ENCODE measurements at regions not wholly inside any gene's neighbourhood (a gene's known extent, or its start where the extent isn't known, plus 50 kb on each side); places are given as distances from the start of the nearest gene placed in this dataset.
"Not testable (repeated sequence)": the region's sequence is repeated elsewhere in the genome, so short reads cannot be mapped to it uniquely, and the experiment has no call there.

DNA sequence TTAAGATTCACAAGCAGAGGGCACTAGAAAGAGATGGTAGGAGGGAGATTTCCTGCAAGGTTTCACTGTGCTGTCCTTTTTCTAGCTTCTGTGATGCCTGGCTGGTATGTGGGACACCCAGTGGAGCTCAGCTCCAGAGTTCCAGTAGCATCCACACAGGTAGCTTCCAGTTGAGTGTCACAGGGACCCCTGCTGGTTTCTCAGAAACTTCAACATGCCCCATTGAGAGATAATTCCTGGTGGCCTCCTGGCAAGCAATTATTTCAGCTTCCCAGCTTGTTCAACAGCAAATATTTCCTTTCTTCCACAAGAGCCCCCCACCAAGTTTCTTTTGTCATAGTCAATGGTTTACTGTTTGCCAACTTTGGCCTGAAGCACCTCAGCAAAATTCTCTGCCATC is 858.7 kb downstream of the REEP3 start:
- DNase-seq (ENCODE audit: low read depth in 3 of 3, low spot score in 1 of 3): no peak

DNA sequence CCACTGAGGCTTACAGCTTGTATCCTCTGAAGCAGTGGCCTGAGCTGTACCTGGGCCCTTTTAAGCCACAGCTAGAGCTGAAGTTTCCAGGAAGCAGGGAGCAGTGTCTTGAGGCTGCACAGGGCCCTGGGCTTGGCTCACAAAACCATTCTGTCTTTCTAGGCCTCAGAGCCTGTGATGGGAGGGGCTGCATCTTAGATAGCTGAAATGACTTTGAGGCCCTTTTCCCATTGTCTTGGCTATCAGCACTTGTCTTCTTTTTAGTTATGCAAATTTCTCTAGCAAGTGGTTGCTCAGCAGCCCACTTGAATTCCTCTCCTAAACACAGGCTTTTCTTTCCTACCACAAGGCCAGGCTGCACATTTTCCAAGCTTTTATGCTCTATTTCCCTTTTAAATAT is 864.2 kb downstream of the REEP3 start:
- DNase-seq (ENCODE audit: low read depth in 3 of 3, low spot score in 1 of 3): no peak

DNA sequence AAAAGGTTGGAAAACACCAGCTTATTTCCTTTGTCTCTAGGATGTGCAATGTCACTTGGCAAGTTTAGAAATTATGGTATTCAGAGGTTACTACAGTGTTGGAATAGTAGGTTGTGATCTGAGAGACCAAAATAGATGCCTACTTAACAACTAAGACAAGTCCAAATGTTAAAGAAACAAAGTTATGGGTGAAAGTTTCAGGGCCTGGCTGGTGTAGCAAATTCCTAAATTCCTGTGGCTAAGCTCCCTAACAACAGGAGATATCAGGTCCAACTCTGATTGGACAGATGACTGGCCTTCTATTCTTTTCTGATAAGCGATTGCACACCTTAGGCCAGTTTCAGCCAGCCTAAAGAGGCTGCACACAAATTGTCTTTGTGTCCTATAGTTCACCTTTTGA is 873.5 kb downstream of the REEP3 start:
- DNase-seq (ENCODE audit: low read depth in 3 of 3, low spot score in 1 of 3): no peak

- no peak for DNase-seq (ENCODE audit: low read depth in 3 of 3, low spot score in 1 of 3)
Observed at GRCh38 chr10:64396105-64396708, 875.0 kb downstream of the REEP3 start.

DNA sequence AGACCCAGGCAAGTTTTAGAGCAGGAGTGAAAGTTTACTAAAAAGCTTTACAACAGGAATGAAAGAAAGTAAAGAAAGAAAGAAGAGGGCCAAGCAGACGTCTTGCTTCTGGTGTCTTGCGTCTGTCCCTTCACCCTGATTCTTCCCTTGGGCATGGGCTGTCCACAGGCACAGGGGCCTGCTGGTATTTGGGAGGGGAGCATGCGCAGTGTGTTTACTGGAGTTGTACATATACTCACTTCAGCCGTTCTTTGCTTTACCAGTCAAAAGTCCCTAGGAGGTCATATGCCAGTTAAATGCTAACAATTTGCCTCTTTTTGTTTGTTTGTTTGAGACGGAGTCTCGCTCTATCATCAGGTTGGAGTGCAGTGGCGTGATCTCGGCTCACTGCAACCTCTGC is 875.9 kb downstream of the REEP3 start:
- DNase-seq (ENCODE audit: low read depth in 3 of 3, low spot score in 1 of 3): no peak

DNA sequence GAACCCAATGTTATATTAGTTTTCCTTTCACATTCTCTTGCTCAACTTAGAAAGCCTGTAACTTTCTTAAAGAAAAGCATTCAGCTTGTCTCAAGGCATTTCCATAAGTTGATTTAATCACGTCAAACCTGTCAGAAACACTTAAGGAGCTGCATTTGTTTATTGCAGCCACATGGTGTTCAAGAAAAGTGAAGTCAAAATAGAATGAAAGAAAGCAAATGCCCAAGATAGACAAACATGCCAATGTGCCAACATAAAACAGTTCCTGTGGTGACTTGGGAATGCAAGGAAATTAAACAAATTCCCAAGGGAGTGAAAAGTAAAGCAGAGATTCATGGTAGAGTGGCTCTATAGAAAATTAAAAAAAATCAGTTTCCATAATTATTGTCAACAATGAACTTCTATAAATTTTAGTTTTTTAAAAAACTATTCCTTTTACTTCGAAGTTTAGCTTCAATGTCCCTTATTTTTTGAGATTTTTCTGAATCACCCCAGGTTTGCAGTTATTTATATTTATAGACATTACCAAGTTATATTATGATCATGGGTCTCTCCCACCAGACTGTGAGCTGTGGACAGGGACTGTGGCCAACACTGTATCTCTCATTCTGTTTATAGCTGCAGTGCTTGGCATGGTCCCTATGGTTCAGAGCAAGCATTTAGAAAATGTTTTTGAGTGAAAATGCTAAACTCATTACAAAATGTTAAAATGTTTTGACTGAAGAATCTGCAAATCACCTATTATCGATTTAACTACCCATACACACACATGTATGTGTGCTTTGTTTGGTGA is 887.4 kb downstream of the REEP3 start:
- no peak for DNase-seq (ENCODE audit: low read depth in 3 of 3, low spot score in 1 of 3)

DNA sequence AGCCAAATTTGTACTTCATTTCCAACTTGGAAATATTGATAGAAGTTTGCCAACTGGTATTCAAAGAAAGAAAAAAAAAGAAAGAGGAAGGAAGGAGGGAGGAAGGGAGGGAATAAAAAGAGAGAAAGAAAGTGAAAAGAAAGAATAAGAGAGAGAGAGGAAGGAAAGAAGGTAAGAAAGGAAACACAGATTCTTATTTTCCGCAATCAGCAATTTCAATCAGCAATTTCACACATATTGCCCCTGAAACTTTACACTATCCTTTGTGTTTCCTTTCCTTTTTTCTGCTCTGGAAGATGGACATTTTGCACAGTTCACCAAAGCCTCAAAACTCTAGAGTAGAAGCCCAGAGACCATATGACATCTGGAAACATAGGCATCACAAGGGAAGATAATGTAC is 888.1 kb downstream of the REEP3 start:
- no peak for DNase-seq (ENCODE audit: low read depth in 3 of 3, low spot score in 1 of 3)

DNA sequence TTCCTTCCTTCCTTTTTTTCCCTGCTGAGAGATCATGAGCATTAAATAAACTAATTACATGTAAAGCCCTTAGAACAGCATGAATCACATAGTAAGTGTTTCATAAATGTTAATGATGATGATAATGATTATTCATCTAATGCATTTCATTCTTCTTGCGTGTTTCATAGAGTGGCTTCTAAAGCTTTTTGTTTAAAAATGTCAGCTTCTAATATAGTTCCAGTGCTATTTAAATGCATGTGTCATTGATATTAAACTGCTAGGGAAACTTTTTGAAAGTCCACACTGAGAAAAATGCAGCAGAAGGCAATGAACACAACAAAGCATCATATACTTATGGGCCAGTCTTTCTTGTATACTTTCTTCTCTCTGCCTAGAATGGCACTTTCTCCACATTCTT is 894.8 kb downstream of the REEP3 start:
- no peak for DNase-seq (ENCODE audit: low read depth in 3 of 3, low spot score in 1 of 3)

- DNase-seq (ENCODE audit: low read depth in 3 of 3, low spot score in 1 of 3): no peak
Observed at GRCh38 chr10:64419461-64419860, 898.3 kb downstream of the REEP3 start.

DNA sequence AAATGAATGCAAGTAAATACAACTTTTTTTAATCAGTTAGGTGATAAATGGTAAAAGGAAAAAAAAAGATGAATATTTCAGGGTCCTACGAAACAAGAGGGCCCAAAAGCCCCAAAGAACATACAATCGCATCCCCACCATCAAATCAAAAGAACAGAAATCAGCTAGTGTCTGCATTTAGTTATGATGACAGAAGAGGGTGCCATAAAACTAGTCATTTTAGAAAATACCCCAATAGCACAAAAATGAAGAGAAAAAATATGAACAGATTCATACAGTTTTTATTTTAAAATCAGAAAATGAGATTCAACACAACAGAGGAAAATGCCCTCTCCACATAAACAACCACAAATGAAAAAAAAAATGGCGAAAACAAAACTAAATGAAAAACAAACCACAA is 905.5 kb downstream of the REEP3 start:
- DNase-seq (ENCODE audit: low read depth in 3 of 3, low spot score in 1 of 3): no peak

- DNase-seq (ENCODE audit: low read depth in 3 of 3, low spot score in 1 of 3): no peak
Observed at GRCh38 chr10:64430690-64431323, 909.6 kb downstream of the REEP3 start.

DNA sequence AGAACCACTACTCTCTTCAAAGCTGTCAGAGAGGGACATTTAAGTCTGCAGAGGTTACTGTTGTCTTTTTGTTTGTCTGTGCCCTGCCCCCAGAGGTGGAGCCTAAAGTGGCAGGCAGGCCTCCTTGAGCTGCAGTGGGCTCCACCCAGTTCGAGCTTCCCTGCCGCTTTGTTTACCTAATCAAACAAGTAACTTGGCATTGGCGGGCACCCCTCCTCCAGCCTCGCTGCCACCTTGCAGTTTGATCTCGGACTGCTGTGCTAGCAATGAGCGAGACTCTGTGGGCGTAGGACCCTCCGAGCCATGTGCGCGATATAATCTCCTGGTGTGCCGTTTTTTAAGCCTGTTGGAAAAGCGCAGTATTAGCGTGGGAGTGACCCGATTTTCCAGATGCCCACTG is 920.7 kb downstream of the REEP3 start:
- DNase-seq (ENCODE audit: low read depth in 3 of 3, low spot score in 1 of 3): not testable (repeated sequence)

- no peak for DNase-seq (ENCODE audit: low read depth in 3 of 3, low spot score in 1 of 3)
Observed at GRCh38 chr10:64444163-64444562, 923.0 kb downstream of the REEP3 start.

- no peak for DNase-seq (ENCODE audit: low read depth in 3 of 3, low spot score in 1 of 3)
Observed at GRCh38 chr10:64444564-64444963, 923.4 kb downstream of the REEP3 start.

GRCh38 chr10:64449603-64450002 is 928.4 kb downstream of the REEP3 start:
- no peak for DNase-seq (ENCODE audit: low read depth in 3 of 3, low spot score in 1 of 3)

GRCh38 chr10:64450312-64450711 is 929.1 kb downstream of the REEP3 start:
- no peak for DNase-seq (ENCODE audit: low read depth in 3 of 3, low spot score in 1 of 3)

- no peak for DNase-seq (ENCODE audit: low read depth in 3 of 3, low spot score in 1 of 3)
Observed at GRCh38 chr10:64454962-64455361, 933.8 kb downstream of the REEP3 start.

- no peak for DNase-seq (ENCODE audit: low read depth in 3 of 3, low spot score in 1 of 3)
Observed at GRCh38 chr10:64458306-64458705, 937.1 kb downstream of the REEP3 start.

GRCh38 chr10:64463406-64463805 is 942.2 kb downstream of the REEP3 start:
- no peak for DNase-seq (ENCODE audit: low read depth in 3 of 3, low spot score in 1 of 3)

DNA sequence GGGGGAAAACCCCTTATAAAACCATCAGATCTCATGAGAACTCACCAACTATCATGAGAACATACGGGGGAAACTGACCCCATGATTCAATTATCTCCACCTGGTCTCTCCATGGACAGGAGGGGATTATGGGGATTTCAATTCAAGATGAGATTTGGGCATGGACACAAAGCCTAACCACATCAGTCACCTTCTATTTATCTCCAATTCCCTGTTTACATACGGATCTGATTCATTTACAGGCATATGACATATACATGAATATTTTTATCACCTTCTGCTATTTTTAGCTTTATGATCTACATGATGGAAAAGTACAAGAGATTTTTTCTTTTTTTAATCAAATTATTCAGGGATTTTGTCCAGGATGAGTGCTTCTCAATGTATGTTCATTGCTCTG is 944.5 kb downstream of the REEP3 start:
- DNase-seq (ENCODE audit: low read depth in 3 of 3, low spot score in 1 of 3): no peak

DNA sequence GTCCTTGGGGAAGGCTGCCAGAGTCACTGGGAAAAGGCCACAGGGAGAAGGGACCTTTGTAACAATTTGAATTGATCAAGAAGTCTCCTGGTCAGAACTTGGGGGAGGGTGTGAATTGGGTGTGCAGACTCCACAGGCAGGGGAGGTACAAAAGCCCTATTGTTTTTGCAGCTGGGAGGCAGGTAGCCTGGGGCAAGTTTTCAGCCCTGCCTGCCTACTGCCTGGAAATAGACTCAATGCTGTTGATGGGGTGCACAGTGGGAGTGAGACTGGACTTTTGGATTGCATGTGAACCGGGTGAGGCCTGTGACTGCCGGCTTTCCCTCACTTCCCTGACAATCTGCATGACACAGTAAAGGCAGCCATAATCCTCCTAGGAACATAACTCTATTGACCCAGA is 947.0 kb downstream of the REEP3 start:
- DNase-seq (ENCODE audit: low read depth in 3 of 3, low spot score in 1 of 3): no peak

GRCh38 chr10:64476506-64476905 is 955.3 kb downstream of the REEP3 start:
- no peak for DNase-seq (ENCODE audit: low read depth in 3 of 3, low spot score in 1 of 3)

GRCh38 chr10:64477791-64478190 is 956.6 kb downstream of the REEP3 start:
- no peak for DNase-seq (ENCODE audit: low read depth in 3 of 3, low spot score in 1 of 3)

Measured in stimulated activated CD4-positive, alpha-beta T cell treated with anti-CD3 and anti-CD28 coated beads, TNF-alpha, amount 100 ng/mL, for 1 hour (primary cell).